ENCODE measurements at regions not wholly inside any gene's neighbourhood (a gene's known extent, or its start where the extent isn't known, plus 50 kb on each side); places are given as distances from the start of the nearest gene placed in this dataset.

DNA sequence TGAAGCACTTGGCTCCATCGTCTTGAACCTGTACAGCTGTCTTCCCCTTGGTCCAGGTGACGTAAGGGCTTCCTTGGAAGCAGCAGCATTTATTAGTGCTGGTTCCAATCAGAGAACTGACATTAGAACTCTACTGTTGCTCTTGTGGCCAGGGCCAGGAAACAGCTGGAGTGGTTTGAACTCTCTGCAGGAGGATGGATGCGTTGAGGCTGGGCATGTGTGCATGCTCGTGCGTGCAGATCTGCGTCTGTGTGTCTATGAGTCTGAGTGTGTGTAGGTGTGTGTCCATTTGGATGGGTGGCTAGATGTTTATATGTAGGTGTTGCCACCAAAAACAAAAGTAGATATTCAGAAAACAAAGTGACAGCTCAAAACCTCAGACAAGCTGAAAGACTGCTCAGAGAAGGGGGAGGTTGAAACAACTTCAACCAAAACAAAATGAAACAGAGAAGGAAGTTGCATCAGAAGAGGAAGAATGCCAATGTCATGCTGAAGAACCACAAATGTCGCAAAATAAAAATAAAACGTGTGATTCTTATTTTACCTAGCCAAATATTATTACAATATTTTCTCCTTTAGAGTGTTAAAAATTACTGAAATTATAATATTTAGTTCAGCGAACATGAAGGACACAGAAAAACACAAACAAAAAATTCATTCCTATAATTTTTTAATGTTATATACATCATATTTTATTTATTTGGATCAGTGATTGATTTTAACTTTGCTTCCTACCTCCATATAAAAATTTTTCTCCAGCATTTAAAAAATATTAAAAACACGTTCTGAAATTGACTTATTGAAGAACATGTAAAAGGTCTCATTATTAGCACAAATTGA lies 96.1 kb upstream of the MKLN1 start:
- no peak for DNase-seq

DNA sequence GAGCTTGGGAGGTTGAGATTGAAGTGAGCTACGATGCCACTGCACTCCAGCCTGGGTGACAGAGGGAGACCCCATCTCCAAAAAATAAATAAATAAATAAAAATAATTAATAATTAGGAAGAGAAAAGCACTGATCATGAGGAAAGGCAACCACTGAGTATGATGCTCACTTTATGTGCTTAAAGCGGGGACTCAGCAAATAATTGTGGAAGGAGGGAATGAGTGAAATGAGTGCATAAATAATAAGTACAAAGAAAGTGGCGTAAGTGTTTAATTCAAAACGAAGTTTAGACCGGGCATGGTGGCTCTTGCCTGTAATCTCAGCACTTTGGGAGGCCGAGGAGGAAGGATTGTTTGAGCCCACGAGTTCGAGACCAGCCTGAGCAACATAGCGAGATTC lies 94.9 kb upstream of the MKLN1 start:
- DNase-seq, result no peak

DNA sequence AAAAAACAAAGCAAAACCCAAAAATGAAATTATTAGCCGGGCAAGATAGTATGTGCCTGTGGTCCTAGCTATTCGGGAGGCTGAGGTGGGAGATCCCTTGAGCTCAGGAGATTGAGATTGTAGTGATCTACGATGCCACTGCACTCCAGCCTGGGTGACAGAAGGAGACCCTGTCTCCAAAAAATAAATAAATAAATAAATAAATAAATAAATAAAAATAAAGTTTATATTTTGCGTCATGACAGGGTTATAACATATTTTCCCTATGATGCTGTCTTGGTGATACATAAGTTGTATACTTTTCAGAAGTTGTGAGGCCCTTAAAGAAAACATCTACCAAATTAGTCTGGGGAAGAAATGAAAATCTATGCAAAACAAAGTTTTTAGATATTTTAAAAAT lies 94.5 kb upstream of the MKLN1 start:
- no peak for DNase-seq

DNA sequence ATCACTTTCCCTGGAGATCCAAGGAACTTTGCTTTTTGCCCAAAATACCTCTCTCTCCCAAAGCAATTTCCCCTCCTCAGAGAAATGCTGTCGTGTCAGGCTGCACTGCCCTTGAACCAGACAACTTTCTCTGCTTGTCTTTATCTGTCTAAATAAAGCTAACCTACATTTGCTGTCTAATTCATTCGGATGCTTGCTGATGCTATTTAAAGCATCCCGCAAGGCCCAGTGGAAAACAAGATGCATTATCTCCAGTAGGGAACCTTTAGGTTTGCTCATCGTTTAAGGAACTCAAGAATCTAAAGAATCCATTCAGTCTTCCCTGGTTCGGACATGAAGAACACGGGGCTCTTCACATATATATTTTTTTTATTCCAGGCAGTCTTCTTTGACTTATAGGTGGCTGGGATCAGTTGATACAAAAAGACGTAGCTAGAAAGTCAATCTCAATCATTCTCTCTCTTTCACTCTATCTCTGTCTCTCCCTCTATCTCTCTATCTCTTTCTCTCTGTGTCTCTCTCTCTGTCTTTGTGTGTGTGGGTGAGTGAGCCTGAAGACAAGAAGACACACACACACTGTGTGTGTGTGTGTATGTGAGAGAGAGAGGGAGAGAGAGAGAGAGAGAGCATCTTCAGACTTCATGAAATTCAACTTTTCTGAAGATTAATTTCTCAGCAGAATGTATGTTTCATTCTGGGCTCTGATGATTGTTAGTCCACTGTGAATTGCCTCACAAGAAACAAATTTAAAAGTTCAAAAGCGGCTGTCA lies 92.8 kb upstream of the MKLN1 start:
- no peak for DNase-seq

DNA sequence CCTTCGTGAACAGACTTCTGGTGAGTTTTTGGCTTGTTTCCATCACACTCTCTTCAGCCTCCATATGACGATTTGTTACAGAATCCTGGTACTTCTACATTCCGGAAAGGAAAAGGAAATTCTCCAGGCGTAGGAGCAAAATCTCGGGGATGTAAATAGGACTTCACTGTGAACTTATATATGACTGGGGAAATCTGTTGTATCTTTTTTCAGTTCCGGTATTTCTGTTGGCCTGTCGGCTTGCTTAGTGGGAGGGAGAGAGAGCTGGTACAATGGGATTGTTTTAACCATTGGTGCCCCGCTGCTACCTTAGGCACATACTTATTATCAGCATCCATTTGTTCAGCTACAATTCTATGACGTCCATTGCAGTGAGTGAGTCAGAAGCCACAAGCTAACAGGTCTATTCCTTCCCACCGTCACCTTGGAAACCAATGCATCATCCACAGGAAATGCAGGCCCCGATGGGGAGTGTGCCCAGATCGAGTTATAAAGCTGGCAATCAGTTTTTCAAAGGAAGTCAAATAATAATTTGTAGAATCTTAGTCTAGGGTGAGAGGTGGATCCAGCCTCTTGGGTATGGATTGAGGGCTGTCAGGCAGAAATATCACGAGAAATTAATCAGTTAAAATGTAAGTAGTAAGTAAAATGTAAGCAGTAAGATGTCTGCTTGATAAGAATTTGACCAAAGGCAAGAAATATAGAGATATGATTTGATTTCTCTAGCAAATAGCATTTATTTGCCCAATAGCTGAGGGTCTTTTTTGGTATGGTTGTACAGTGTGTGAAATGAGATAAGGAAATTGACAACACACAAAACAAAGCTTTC lies 92.0 kb upstream of the MKLN1 start:
- peak; percentile 46 for DNase-seq

DNA sequence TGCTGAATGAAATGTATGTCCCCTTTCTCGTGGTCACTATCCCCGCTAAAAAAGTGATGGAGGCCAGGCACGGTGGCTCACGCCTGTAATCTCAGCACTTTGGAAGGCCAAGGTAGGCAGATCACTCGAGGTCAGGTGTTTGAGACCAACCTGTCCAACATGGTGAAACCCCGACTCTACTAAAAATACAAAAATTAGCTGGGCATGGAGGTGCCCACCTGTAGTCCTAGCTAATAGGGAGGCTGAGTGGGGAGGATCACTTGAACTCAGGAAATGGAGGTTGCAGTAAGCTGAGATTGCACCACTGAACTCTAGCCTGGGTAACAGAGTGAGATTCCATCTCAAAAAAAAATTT lies 91.4 kb upstream of the MKLN1 start:
- no peak for DNase-seq

DNA sequence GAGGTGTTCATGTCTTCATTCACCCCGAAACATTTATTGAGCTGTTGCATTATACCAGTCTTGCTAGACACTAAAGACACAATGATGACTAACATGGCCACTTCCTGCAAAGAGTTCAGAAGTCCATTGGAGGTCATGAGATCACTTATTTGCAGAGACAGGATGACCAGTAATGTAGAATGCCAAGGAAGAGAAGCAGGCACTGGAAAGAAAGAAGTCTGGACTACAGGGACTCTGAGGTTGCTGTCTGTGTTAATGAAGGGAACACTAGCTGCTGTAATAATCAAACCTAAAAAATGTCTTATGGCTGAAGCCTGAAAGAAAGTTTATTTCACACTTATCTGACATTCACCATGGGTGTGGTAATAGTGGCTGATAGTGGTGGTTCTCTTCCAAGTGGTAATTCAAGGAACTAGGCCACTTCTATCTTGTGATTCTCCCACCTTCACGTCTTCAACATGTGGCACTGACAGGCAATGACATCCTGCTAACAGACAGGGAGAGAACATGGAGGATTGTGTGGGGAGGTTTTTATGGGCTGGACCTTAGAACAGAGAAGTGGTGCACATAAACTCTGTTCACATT lies 89.2 kb upstream of the MKLN1 start:
- DNase-seq, result no peak

DNA sequence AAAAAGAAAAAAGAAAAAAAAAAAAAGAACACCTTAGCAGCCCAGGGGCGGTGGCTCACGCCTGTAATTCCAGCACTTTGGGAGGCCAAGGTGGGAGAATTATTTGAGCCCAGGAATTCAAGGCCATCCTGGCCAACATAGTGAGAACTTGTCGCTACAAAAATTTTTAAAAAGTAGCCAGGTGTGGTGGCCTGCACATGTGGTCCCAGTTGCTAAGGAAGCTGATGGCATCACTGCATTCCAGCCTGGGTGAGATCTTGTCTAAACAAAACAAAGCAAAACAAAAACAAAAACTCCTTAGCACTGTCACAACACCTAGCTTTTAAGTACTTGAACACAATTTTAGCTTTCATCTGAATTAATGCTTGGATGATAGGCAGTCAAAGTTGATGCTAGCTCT lies 86.3 kb upstream of the MKLN1 start:
- no peak for DNase-seq

DNA sequence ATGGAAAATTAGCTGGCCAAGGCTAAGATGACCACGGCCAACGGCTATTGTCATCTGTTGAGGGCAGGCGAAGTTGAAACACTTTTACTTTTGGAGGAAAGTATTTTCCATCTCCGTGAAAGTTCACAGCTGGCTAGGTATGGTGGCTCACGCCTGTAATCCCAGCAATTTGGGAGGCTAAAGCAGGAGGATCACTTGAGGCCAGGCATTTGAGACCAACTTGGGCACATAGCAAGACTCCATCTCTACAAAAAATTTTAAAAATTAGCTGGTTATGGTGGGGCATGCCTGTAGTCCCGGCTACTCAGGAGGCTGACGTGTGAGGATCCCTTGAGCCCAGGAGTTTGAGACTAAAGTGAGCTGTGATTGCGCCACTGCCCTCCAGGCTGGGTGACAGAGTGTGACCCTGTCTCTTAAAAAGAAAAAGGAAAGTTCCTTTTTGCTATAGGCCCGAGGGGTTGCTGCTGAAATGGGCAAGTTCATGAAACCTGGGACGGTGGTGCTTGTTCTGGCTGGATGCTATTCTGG lies 85.5 kb upstream of the MKLN1 start:
- no peak for DNase-seq

DNA sequence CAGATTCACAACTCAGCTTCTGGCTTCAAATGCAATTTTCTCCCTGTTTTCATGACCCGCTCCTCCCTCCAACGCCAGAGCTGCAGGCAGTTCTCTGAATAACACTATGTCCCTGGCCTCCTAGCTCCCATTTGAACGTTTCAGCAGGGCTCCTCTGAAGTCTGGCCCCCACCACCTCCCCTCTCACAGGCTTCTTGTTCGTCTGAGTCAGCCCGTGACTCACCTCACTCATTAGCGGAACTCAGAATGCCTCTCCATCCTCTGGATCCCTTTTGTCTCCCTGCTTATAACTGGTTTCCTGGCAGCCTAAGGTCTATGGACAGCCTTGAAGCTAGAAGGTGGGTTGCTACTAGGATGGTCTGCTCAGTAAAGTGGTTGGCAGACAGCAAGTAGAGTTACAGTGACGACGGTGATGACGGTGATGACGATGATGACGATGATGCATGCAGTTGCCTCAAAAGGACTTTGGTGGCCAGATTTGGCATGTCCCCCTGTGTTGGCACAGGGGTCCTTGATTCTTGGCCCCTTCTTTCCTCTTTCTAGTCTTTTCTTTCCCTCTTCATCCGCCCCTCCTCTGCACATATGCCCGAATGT lies 83.3 kb upstream of the MKLN1 start:
- DNase-seq, result peak; percentile 62

DNA sequence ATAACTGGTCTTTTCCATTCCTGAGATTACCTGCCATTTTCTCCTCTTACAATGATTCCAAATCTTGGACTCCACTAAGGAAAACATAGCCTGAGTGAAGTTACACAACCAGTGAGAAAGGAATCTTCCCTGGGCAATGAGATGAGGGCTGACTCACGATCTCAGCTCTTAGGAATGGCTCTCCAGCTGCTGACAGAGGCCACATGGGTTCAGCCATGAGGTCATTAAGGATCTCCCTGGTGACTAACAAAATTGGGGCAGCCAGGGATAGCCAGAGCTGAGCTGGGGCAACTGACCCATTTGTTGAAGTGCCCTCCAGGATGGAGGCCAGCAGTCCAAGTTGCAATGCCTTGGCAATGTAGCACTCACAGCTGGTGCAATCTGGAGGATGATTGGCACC lies 78.7 kb upstream of the MKLN1 start:
- DNase-seq, result no peak

DNA sequence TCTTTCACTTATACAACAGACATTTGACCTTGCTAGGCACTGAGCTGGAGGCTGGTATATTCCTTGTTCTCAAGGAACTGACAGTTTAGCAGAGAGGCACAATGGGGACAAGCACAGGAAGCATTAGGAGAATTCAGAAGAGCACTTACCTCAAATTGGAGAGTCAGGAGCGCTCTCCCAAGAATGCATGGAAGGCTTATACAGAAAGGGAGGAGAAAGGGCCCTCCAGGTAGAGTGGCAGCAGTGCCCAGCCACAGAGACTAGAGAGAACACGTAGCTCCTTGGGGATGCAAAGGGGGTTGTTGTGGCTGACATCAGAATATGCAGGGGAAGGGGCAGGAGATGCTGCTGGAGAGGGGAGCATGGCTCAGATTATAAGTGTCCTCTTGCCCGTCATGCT lies 78.2 kb upstream of the MKLN1 start:
- DNase-seq, result no peak

DNA sequence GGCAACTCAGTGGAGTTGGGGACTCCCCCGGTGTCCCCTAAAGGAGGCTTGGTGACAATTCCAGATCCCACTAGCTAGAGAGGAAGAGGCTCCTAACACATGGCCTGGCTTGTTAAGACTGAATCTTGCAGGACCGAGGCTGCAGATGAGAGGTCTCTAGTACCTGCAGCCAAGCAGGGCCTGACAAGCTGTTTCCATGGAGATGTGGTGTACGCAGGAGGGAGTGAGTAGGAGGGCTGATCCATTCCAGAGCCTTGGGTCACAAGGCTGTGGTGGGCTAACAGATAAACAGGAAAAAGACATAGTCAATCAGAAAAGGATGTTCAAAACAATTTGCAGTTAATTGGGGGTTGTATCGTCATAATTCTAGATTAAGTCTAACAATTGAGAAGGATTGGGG lies 77.3 kb upstream of the MKLN1 start:
- no peak for DNase-seq

DNA sequence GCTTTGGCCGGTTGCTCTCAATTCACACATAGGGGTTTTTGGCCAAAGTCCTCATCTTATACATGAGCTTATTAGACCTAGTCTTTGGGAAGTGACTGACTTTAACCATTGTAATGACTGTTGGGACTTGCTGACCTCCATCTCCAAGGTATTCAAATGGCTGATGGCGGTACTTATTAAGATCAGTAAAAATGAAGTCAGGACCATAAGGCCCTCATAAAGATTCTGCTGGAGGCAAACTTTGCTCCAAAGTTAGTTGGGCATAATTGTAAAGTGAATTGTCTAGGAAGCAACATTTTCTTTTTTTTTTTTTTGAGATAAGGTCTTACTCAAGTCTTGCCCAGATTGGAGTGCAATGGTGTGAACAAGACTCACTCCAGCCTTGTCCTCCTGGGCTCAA lies 76.3 kb upstream of the MKLN1 start:
- no peak for DNase-seq

DNA sequence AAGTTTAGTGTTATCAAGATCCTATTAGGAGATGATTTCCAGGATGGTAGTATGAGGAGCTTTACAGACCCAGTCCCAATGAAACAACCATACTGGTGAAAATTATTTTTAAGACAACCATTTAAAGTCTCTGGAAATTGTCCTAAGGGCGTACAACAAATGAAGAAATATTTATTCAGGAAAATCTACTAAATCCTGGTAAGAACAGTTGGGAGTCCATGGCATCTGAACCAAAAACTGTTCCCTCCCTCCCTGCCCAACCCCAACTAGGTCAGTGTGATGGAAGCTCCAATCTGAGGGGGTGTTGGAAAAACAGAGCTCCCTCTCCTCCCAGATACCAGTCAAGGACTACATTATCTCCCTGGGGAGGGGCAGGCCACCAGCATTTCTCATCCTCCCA lies 74.7 kb upstream of the MKLN1 start:
- no peak for DNase-seq

DNA sequence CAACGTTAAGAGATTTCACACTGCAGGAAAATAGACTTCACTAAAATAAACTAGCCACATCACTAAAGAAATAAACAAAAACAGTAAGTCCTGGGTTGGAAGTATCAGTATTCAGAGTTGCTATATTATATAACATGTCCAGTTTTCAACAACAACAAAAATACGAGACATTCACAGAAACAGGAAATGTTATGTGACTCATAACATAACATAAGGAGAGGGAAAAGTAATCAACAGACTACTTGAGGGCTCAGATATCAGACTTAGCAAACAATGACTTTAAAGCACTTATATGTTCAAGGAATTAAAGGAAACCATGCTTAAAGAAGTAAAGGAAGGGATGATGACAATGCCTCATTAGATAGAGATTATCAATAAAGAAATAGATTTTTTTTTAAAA lies 73.5 kb upstream of the MKLN1 start:
- no peak for DNase-seq

DNA sequence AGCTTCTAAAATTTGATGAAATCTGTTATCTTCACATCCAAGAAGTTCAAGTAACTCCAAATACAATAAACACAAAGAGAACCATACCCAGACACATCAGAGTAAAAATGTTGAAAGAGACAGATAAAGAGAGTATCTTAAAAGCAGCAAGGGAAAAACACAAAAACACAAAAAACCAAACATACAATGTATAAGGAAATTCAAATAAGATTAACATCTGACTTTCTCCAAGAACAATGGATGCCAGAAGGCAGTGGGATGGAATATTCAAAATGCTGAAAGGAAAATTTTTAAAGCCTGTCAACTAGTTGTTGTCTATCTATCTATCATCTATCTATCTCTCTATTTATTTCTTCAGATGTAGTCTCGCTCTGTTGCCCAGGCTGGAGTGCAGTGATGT lies 72.4 kb upstream of the MKLN1 start:
- DNase-seq, result no peak

DNA sequence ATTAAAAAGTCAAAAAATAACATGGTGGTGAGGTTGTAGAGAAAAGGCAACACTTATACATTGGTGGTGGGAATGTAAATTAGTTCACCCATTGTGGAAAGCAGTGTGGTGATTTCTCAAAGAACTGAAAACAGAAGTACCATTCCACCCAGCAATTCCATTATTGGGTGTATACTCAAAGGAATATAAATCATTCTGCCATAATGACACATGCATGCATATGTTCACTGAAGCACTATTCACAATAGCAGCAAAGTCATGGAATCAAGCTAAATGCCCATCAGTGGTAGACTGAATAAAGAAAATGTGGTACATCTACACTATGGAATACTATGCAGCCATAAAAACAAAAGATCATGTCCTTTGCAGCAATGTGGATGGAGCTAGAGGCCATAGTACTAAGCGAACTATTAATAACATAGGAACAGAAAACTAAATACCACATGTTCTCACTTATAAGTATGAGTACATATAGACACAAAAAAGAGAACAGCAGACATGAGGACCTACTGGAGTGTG lies 66.1 kb upstream of the MKLN1 start:
- no peak for DNase-seq

DNA sequence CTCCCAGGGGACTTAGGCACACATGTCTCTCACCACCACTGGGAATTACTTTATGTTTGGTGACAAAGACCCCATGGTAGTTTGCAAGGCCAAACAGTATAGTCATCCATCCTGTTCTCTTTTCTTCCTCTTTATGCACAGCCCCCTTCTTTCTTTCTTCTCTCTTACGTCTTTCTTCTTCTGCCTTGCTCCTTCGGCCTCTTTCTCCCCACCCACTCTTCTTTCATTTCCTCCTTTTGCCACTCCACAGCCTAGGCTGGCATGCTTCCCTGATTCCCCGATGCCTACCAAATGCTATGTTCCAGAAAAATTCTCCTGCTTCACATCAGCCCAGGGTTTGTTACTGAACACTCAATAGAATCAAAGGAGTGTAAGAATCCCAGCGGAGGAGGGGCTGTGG lies 62.4 kb upstream of the MKLN1 start:
- DNase-seq, result peak; percentile 10

DNA sequence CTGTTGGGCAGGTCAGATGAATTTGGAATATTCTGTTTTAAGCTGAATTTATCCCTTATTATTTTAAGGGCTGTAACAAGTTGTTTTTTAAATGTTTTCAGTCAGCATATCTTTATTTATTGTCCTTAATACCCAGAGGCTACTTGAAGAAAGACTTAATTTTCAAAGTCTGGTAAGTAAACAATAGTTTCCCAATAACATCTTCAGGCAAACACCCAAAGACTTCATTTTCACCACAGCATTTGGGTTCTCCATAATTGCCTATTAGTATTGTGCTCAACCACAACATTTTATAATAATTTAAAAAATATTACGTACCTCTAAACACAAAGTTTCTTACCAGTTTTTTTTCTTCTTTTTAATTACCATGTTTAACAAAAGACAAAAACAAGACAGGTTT lies 60.0 kb upstream of the MKLN1 start:
- no peak for DNase-seq

DNA sequence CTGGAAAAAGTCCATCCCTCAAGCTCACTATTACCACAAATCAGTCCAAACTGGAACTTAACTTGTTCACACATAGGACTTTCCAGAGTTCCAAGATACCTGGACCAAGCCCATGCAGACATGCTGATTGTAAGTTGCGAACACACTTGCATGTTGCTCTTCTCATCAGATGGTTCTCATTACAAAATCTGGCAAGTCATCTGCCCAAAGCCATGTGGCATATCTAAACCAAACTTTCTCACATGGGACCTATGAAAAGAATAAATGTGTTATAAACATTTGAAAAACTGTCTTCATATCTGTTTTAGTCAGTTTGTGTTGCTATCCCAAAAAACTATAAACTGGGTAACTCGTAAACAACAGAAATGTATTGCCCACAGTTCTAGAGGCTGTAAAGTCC lies 58.8 kb upstream of the MKLN1 start:
- no peak for DNase-seq

DNA sequence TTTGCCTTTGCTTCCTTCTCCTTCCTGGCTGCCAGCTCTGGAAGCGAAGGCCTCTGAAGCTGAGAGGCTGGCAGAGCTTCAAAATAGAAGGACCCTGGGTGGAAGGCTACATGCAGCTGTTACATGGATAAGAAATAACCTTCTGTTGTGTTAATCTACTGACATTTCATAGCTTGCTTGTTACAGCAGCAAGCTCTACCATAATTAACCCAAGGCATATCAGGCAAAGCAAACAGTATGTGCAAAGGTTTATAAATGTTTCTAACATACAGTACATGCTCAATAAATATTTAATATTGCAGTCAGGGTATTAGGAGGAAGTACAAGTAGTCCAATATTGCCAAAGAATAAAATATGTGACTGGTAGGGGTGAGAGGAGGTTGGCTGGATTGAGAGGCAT lies 55.6 kb upstream of the MKLN1 start:
- no peak for DNase-seq

Data from occipital lobe (tissue), 1 donor.